Osteocyte (in vitro differentiated cells): ENCODE measurements at regions not wholly inside any gene's neighbourhood (a gene's known extent, or its start where the extent isn't known, plus 50 kb on each side); places are given as distances from the start of the nearest gene placed in this dataset.

Experiments used
- DNase-seq: peaks from one replicate; pipeline ENCODE4 v3.0.0; 2021; ENCODE audit warnings: mixed read lengths; ENCODE audit not compliant: unreplicated experiment; ENCODE audit errors: extremely low spot score
- H3K27ac Mint-ChIP-seq: one replicate; pipeline ENCODE4 v1.8.0; 2021; ENCODE audit warnings: mild to moderate bottlenecking, mixed read lengths; ENCODE audit not compliant: unreplicated experiment
- H3K27me3 Mint-ChIP-seq: one replicate; pipeline ENCODE4 v1.8.0; 2021; ENCODE audit warnings: mixed read lengths; ENCODE audit not compliant: unreplicated experiment
- H3K36me3 Mint-ChIP-seq: one replicate; pipeline ENCODE4 v1.8.0; 2021; ENCODE audit warnings: mixed read lengths; ENCODE audit not compliant: unreplicated experiment
- H3K4me1 Mint-ChIP-seq: one replicate; pipeline ENCODE4 v1.8.0; 2021; ENCODE audit warnings: mixed read lengths; ENCODE audit not compliant: unreplicated experiment
- H3K4me3 Mint-ChIP-seq: one replicate; pipeline ENCODE4 v1.8.0; 2021; ENCODE audit warnings: mild to moderate bottlenecking, moderate library complexity, mixed read lengths; ENCODE audit not compliant: unreplicated experiment
- H3K9me3 Mint-ChIP-seq: one replicate; pipeline ENCODE4 v1.8.0; 2021; ENCODE audit warnings: mixed read lengths; ENCODE audit not compliant: unreplicated experiment
- CTCF ChIP-seq: fragments of 200-600 bp; sonication (generic); IDR thresholded peaks from 2 replicates; pipeline ENCODE4 v1.5.0; 2021; ENCODE audit warnings: antibody characterized with exemption, mild to moderate bottlenecking, moderate library complexity

- no peak overlapping the region for H3K27ac Mint-ChIP-seq
- no peaks in the 10 kb centered on the region for H3K4me1 Mint-ChIP-seq
- TF ChIP-seq CTCF: no peak
- H3K4me3 Mint-ChIP-seq: no peak overlapping the region
- no peaks in the 10 kb centered on the region for H3K9me3 Mint-ChIP-seq
- no peaks in the 10 kb centered on the region for H3K36me3 Mint-ChIP-seq
- peaks cover 44% of the 10 kb centered on the region for H3K27me3 Mint-ChIP-seq
- DNase-seq: peak; percentile 36
Measured at GRCh38 chr2:242034138-242034537, 164.6 kb downstream of the RTP5 start.

- H3K36me3 Mint-ChIP-seq: no peaks in the 10 kb centered on the region
- peak; percentile 76 for DNase-seq
- H3K9me3 Mint-ChIP-seq: no peaks in the 10 kb centered on the region
- H3K27ac Mint-ChIP-seq: no peak overlapping the region
- no peaks in the 10 kb centered on the region for H3K4me1 Mint-ChIP-seq
- no peak for TF ChIP-seq CTCF
- H3K27me3 Mint-ChIP-seq: peaks cover 39% of the 10 kb centered on the region
- H3K4me3 Mint-ChIP-seq: no peak overlapping the region
Measured at GRCh38 chr2:242034996-242035814, 165.7 kb downstream of the RTP5 start.

GRCh38 chr2:242035858-242036652 lies 166.5 kb downstream of the RTP5 start:
- peaks cover 33% of the 10 kb centered on the region for H3K27me3 Mint-ChIP-seq
- DNase-seq: peak; percentile 74
- H3K36me3 Mint-ChIP-seq: no peaks in the 10 kb centered on the region
- H3K4me3 Mint-ChIP-seq: no peak overlapping the region
- H3K27ac Mint-ChIP-seq: no peak overlapping the region
- TF ChIP-seq CTCF: no peak
- no peaks in the 10 kb centered on the region for H3K9me3 Mint-ChIP-seq
- no peaks in the 10 kb centered on the region for H3K4me1 Mint-ChIP-seq

- Mint-ChIP-seq H3K27me3 (peaks cover 28% of the 10 kb centered on the region), H3K9me3 (no peaks in the 10 kb centered on the region), H3K27ac (no peak overlapping the region), H3K4me1 (no peaks in the 10 kb centered on the region), H3K36me3 (no peaks in the 10 kb centered on the region), H3K4me3 (no peak overlapping the region)
- TF ChIP-seq CTCF: no peak
- DNase-seq: peak; percentile 81
Measured at GRCh38 chr2:242036653-242036950, 167.1 kb downstream of the RTP5 start.
